HepG2 (cell line): ENCODE measurements at regions not wholly inside any gene's neighbourhood (a gene's known extent, or its start where the extent isn't known, plus 50 kb on each side); places are given as distances from the start of the nearest gene placed in this dataset.

ENCODE experiments used
- ATAC-seq: fragments of 200-7000 bp; cut with Tn5 transposase; 3 replicates; pipeline ENCODE4 v1.9.1; 2020; ENCODE audit warnings: mild to moderate bottlenecking, moderate library complexity
- BruUV-seq: library from RNA; stranded (reverse); fragments of 400-500 nt; replicated peaks from 2 replicates; lab custom pipeline; 2021; lab: Mats Ljungman, UMichigan
- CTCF ChIA-PET: fragments of 300-600 bp; formaldehyde crosslinking; extraction: SDS; loops from one replicate; lab custom pipeline; 2021; ENCODE audit warnings: low total read pairs, inconsistent platforms, low intra/inter-chr PET ratio; lab: Yijun Ruan, JAX
- POLR2A ChIA-PET: fragments of 350-600 bp; sonication (Branson Sonifier 250); formaldehyde crosslinking; loops from one replicate; lab custom pipeline; 2020; ENCODE audit warnings: antibody characterized with exemption, inconsistent platforms; lab: Yijun Ruan, JAX
- DNase-seq: peaks from one replicate; pipeline ENCODE4 v3.0.0-alpha.2; 2015; ENCODE audit warnings: low spot score
- FAIRE-seq: peaks from 3 replicates; lab custom pipeline; 2011; peaks lifted over from hg19 to GRCh38; lab: Jason Lieb, UNC
- H2AFZ ChIP-seq: one replicate; pipeline ENCODE4 v1.6.1; 2011; ENCODE audit warnings: low read length, inconsistent platforms
- H3K27ac ChIP-seq: fragments of 300-600 bp; 3 replicates; pipeline ENCODE4 v1.8.0; 2011; ENCODE audit warnings: mixed run types, mild to moderate bottlenecking, mixed read lengths, low read length, inconsistent platforms; ENCODE audit not compliant: insufficient read depth; ENCODE audit errors: extremely low read length
- H3K27me3 ChIP-seq, 2 experiments: fragments of 200-600 bp in 1 of 2; 2 replicates in 1 of 2; 3 replicates in 1 of 2; pipeline versions ENCODE4 v1.6.0 to v1.8.0; 2011; ENCODE audit warnings: low read length in 2 of 2, mild to moderate bottlenecking in 2 of 2, moderate library complexity in 2 of 2, inconsistent platforms in 1 of 2; ENCODE audit not compliant: insufficient read depth in 2 of 2, control insufficient read depth in 1 of 2
- H3K36me3 ChIP-seq, 2 experiments: fragments of 200-600 bp in 1 of 2; replicated peaks in 1 of 2; 2 replicates in 1 of 2; 3 replicates in 1 of 2; pipeline versions ENCODE4 v1.5.1 to v1.8.0; 2011; ENCODE audit warnings: low read length in 2 of 2, inconsistent platforms in 1 of 2; ENCODE audit not compliant: insufficient read depth in 2 of 2, control insufficient read depth in 1 of 2
- H3K4me1 ChIP-seq: 2 replicates; pipeline ENCODE4 v1.5.1; 2012; ENCODE audit warnings: low read length, inconsistent platforms; ENCODE audit not compliant: insufficient read depth
- H3K4me2 ChIP-seq: 2 replicates; pipeline ENCODE4 v1.6.0; 2011; ENCODE audit warnings: low read depth, low read length, inconsistent platforms
- H3K4me3 ChIP-seq, 3 experiments: fragments of 200-600 bp in 1 of 3; sonication (generic), shearing (Covaris generic) in 1 of 3; replicated peaks in 1 of 3; 2 replicates each; pipeline ENCODE4 v1.5.1; 2011 to 2016; ENCODE audit warnings: low read length in 3 of 3, inconsistent platforms in 2 of 3, low read depth in 2 of 3, mild to moderate bottlenecking in 2 of 3, control low read depth in 1 of 3, mixed read lengths in 1 of 3; ENCODE audit not compliant: insufficient read depth in 1 of 3
- H3K79me2 ChIP-seq: one replicate; pipeline ENCODE4 v1.6.1; 2011; ENCODE audit warnings: low read length, inconsistent platforms; ENCODE audit not compliant: insufficient read depth
- H3K9ac ChIP-seq: 2 replicates; pipeline ENCODE4 v1.6.0; 2011; ENCODE audit warnings: mild to moderate bottlenecking, low read depth, low read length, inconsistent platforms; ENCODE audit not compliant: insufficient read depth
- H3K9me3 ChIP-seq: 2 replicates; pipeline ENCODE4 v1.5.1; 2012; ENCODE audit warnings: mild to moderate bottlenecking, low read length
- H4K20me1 ChIP-seq: 2 replicates; pipeline ENCODE4 v1.6.0; 2011; ENCODE audit warnings: inconsistent platforms, mild to moderate bottlenecking, low read length, moderate library complexity; ENCODE audit not compliant: insufficient read depth
- IKZF1 ChIP-seq: fragments of 450-650 bp; IDR thresholded peaks from 2 replicates; pipeline ENCODE4 v1.7.1; 2016
- MBD4 ChIP-seq: IDR thresholded peaks from 2 replicates; pipeline ENCODE4 v1.6.1; 2012; ENCODE audit warnings: low read length, inconsistent platforms, borderline replicate concordance
- WGBS: methylation state at CpG from one replicate; pipeline ENCODE4 v1.1.6; 2017; ENCODE audit warnings: low lambda C conversion rate; 5-methylcytosine and 5-hydroxymethylcytosine counted together
- in situ Hi-C: cut with HindIII; loops from 2 replicates; pipeline ENCODE4 v1.10.0; 2017; ENCODE audit warnings: low pct_unique_long_range_greater_than_20kb; ENCODE audit not compliant: extremely low pct_ligation_motif_present
- intact Hi-C: fragments of 100-400 bp; cut with micrococcal nuclease; formaldehyde crosslinking; loops from one replicate; pipeline ENCODE4 v1.10.0; 2022; ENCODE audit not compliant: unreplicated experiment
- TF ChIP-seq, protein P1 (sequence below): sonication (generic); formaldehyde crosslinking; IDR thresholded peaks from 2 replicates; pipeline ENCODE4 v1.5.0; 2020; ENCODE audit warnings: mild to moderate bottlenecking, missing genetic modification reagents
- TF ChIP-seq, protein P2 (sequence below): fragments of 450-650 bp; IDR thresholded peaks from 2 replicates; pipeline ENCODE4 v1.6.1; 2016
- TF ChIP-seq, protein P3 (sequence below): sonication (generic); formaldehyde crosslinking; IDR thresholded peaks from 2 replicates; pipeline ENCODE4 v1.5.0; 2020; ENCODE audit warnings: mild to moderate bottlenecking, missing genetic modification reagents, borderline replicate concordance

DNA sequence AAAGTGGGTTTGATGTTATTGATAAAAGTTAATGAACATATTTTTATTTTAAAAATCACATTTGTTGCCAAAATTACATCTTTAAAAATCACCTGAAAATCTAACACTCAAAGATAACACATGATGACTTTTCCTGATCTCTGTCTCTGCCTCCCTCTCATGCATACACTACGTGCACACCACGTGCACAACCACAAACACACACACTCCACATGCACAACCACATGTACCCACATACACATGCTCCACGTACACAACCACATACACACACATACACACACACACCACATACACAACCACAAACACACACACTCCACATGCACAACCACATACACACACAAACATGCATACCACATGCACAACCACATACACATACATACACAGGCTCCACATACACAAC, 61.8 kb upstream of the TMEM132C start:
- in situ Hi-C loops = no loop called here
- CTCF ChIA-PET = no interaction called here

More for the DNA sequence above, 61.8 kb upstream of the TMEM132C start:
- intact Hi-C loops = no loop called here
- Histone ChIP-seq H4K20me1 (no peaks in the 10 kb centered on the region), H3K79me2 (no peaks in the 10 kb centered on the region), H3K36me3 (no peaks in the 10 kb centered on the region), H3K4me1 (no peaks in the 10 kb centered on the region), H3K27ac (no peak overlapping the region), H3K4me3 (no peak overlapping the region)
- WGBS = 10% methylated on average over 3 of the region's 3 CpGs
- POLR2A ChIA-PET = no interaction called here
- TF ChIP-seq, protein P1, sequence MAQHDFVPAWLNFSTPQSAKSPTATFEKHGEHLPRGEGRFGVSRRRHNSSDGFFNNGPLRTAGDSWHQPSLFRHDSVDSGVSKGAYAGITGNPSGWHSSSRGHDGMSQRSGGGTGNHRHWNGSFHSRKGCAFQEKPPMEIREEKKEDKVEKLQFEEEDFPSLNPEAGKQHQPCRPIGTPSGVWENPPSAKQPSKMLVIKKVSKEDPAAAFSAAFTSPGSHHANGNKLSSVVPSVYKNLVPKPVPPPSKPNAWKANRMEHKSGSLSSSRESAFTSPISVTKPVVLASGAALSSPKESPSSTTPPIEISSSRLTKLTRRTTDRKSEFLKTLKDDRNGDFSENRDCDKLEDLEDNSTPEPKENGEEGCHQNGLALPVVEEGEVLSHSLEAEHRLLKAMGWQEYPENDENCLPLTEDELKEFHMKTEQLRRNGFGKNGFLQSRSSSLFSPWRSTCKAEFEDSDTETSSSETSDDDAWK = no peak
- TF ChIP-seq MBD4 = no peak
- 0 out of 2 replicates have a peak, but pooled peaks have one; percentile 18 for TF ChIP-seq IKZF1
- TF ChIP-seq, protein P2, sequence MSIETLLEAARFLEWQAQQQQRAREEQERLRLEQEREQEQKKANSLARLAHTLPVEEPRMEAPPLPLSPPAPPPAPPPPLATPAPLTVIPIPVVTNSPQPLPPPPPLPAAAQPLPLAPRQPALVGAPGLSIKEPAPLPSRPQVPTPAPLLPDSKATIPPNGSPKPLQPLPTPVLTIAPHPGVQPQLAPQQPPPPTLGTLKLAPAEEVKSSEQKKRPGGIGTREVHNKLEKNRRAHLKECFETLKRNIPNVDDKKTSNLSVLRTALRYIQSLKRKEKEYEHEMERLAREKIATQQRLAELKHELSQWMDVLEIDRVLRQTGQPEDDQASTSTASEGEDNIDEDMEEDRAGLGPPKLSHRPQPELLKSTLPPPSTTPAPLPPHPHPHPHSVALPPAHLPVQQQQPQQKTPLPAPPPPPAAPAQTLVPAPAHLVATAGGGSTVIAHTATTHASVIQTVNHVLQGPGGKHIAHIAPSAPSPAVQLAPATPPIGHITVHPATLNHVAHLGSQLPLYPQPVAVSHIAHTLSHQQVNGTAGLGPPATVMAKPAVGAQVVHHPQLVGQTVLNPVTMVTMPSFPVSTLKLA = peak; percentile 96
- TF ChIP-seq, protein P3, sequence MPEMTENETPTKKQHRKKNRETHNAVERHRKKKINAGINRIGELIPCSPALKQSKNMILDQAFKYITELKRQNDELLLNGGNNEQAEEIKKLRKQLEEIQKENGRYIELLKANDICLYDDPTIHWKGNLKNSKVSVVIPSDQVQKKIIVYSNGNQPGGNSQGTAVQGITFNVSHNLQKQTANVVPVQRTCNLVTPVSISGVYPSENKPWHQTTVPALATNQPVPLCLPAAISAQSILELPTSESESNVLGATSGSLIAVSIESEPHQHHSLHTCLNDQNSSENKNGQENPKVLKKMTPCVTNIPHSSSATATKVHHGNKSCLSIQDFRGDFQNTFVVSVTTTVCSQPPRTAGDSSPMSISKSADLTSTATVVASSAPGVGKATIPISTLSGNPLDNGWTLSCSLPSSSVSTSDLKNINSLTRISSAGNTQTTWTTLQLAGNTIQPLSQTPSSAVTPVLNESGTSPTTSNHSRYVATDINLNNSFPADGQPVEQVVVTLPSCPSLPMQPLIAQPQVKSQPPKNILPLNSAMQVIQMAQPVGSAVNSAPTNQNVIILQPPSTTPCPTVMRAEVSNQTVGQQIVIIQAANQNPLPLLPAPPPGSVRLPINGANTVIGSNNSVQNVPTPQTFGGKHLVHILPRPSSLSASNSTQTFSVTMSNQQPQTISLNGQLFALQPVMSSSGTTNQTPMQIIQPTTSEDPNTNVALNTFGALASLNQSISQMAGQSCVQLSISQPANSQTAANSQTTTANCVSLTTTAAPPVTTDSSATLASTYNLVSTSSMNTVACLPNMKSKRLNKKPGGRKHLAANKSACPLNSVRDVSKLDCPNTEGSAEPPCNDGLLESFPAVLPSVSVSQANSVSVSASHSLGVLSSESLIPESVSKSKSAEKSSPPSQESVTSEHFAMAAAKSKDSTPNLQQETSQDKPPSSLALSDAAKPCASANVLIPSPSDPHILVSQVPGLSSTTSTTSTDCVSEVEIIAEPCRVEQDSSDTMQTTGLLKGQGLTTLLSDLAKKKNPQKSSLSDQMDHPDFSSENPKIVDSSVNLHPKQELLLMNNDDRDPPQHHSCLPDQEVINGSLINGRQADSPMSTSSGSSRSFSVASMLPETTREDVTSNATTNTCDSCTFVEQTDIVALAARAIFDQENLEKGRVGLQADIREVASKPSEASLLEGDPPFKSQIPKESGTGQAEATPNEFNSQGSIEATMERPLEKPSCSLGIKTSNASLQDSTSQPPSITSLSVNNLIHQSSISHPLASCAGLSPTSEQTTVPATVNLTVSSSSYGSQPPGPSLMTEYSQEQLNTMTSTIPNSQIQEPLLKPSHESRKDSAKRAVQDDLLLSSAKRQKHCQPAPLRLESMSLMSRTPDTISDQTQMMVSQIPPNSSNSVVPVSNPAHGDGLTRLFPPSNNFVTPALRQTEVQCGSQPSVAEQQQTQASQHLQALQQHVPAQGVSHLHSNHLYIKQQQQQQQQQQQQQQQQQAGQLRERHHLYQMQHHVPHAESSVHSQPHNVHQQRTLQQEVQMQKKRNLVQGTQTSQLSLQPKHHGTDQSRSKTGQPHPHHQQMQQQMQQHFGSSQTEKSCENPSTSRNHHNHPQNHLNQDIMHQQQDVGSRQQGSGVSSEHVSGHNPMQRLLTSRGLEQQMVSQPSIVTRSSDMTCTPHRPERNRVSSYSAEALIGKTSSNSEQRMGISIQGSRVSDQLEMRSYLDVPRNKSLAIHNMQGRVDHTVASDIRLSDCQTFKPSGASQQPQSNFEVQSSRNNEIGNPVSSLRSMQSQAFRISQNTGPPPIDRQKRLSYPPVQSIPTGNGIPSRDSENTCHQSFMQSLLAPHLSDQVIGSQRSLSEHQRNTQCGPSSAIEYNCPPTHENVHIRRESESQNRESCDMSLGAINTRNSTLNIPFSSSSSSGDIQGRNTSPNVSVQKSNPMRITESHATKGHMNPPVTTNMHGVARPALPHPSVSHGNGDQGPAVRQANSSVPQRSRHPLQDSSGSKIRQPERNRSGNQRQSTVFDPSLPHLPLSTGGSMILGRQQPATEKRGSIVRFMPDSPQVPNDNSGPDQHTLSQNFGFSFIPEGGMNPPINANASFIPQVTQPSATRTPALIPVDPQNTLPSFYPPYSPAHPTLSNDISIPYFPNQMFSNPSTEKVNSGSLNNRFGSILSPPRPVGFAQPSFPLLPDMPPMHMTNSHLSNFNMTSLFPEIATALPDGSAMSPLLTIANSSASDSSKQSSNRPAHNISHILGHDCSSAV (CRISPR knock-in tag) = no peak
- TF ChIP-seq, all 625 proteins: peak for 2
- FAIRE-seq = no peak
- DNase-seq = no peak
- Histone ChIP-seq H3K4me2 (no peak overlapping the region), H3K9me3 (peaks cover 36% of the 10 kb centered on the region), H3K27me3 (no peaks in the 10 kb centered on the region), H3K9ac (no peak overlapping the region), H2AFZ (no peak overlapping the region)
- no peak for ATAC-seq
- BruUV-seq = no TSS peak
